HL-60/S4 treated with phorbol 12-myristate 13-acetate at 8.2 ng/mL for 4 days and 3 days (cell line): ENCODE measurements at regions not wholly inside any gene's neighbourhood (a gene's known extent, or its start where the extent isn't known, plus 50 kb on each side); places are given as distances from the start of the nearest gene placed in this dataset.
"Not testable (repeated sequence)": the region's sequence is repeated elsewhere in the genome, so short reads cannot be mapped to it uniquely, and the experiment has no call there.

Experiments
- in situ Hi-C: fragments of 300-500 bp; cut with MboI; formaldehyde crosslinking; loops from 2 replicates; pipeline ENCODE4 v1.15.0; 2022; ENCODE audit warnings: low sequenced_read_pairs

- in situ Hi-C loops: no loop called here
These were observed 205.0 kb upstream of the EPHA4 start for GRCh38 chr2:221777119-221777518.

- in situ Hi-C loops: no loop called here
These were observed 203.0 kb upstream of the EPHA4 start for GRCh38 chr2:221775096-221775495.

DNA sequence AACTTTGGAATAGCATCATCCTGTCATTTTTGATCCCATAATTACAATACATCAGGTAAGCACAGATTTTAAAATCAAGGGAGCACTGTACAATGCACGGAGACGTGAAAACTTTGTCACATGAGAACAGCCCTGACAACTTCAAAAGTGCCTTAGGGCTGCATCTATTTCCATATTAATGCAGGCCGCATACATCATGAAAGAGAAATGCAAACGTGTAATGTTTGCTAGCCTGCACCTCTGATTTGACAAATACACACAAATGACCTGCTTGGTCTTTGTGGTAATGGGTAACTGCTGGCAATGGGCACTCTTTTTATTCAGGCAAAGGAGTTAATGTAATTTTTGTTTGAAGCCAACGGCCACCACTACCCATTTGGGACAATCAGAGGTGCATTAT is 202.0 kb upstream of the EPHA4 start:
- in situ Hi-C loops: no loop called here

DNA sequence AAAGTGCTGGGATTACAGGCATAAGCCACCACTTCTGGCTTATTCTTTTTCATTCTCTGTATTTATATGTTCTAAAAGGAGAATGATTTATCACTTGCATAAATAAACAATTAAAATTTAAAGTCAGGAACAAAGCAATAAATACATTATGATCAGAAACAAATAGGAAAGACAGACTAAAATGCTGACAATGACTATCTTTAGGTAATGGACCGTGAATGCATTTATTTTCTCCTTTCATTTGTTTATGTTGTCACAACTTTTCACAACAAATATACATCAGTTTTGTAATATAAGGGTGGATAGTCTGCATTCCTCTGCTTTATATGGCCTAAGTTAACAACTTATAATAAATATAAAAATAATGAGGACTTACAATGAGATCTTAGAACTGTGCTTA is 199.2 kb upstream of the EPHA4 start:
- in situ Hi-C loops: no loop called here

GRCh38 chr2:221767106-221768012 is 195.3 kb upstream of the EPHA4 start:
- in situ Hi-C loops: no loop called here

DNA sequence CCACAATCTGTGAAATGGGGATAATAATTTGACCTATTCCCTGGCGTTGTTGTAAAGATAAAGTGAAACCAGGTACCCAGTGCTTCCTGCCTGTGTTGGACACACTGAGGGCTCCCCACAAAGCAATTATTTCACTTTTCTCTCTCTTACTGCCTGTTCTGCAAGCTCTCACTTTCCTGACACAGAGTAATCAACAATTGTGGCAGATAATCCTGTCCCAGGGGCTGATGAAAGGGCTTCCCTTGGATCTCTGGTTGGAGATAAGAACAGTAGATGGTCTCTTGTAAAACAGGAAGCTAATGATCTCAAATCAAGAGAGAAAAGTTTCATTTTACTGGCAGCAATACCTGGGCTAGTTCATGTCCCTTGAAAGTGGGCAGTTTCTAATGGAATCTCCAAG is 190.4 kb upstream of the EPHA4 start:
- in situ Hi-C loops: no loop called here

DNA sequence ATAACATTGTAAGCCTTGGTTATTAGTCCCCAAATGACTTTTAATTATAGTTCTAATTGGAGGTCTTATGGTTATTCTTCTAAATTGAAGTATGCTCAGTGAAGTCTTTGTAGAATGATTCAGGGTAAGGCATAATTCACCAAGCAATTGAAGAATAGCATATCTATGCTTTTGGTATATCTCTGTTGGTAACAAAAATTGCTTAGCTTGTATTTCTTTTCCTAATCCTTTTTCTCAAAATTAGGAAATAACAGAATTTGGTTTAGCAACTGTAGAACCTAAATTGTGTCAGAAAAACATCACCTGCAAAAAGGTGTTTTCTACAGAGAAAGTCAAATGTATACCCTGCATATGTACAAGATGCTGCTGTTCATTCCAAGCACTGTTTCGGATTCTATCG is 189.2 kb upstream of the EPHA4 start:
- in situ Hi-C loops: no loop called here

GRCh38 chr2:221758076-221758475 is 186.0 kb upstream of the EPHA4 start:
- in situ Hi-C loops: no loop called here

- in situ Hi-C loops: no loop called here
These were observed 181.3 kb upstream of the EPHA4 start for GRCh38 chr2:221753401-221753800.

GRCh38 chr2:221752781-221753180 is 180.7 kb upstream of the EPHA4 start:
- in situ Hi-C loops: no loop called here

GRCh38 chr2:221750316-221750715 is 178.2 kb upstream of the EPHA4 start:
- in situ Hi-C loops: no loop called here

DNA sequence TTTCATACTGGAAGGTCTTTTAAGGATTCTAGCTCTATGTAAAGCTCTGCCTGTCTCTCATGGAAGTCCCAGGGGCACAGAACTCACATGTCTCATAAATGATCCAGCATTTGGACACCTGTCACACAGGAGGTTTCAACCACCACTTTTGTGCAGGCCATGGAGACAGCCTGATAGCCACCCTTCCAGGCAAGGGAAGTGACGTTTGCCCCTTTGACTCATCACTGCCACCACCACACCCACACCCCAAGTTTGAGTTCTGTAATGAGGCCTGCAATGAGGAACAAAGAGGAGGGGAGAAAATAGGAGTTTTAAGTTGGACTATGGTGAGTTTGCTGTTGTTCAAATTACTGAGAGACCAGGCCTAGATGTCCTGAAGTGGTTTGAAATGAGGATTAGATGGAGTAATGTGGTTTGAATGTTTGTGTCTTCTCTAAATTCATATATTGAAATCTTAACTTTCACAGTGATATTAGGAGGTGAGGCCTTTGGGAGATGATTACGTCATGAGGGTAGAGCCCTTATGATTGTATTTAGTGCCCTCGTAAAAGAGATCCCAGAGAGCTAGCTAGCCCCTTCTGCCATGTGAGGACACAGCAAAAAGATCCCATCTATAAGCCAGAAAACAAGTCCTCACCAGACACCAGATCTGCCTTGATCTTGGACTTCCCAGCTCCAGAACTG is 175.3 kb upstream of the EPHA4 start:
- in situ Hi-C loops: no loop called here

DNA sequence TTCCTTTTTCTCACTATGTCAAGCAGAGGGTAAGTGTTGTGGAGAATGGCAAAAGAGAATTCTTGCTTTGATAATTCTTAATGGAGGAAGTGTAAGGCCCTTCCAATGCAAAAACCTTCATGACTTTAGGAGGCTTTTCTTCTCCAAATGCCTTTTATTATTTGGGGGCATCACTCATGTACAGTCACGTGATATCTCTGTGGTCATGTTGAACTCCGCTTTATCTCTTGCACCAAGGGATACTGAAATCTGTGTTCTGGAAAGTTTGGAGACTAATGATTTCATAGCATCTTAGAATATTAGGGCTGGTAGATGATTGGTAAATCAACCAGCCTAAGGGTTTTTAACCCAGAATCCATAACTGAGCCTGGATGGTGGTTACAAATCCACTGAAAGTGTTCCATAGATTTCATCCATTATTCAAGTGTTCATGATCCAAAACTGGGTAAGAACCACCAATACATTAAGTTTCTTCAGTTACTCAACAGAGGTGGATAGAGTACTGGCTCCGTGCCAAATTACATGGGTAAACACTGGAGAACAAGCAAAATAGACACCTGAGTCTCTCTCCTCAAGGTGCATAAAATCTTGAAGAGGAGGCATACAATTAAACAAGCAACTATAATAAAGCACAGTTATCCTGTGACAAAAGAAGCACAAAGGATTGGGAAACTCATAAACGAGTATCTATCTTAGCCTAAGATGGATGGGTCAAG is 169.6 kb upstream of the EPHA4 start:
- in situ Hi-C loops: no loop called here

GRCh38 chr2:221731432-221732145 is 159.5 kb upstream of the EPHA4 start:
- in situ Hi-C loops: no loop called here

DNA sequence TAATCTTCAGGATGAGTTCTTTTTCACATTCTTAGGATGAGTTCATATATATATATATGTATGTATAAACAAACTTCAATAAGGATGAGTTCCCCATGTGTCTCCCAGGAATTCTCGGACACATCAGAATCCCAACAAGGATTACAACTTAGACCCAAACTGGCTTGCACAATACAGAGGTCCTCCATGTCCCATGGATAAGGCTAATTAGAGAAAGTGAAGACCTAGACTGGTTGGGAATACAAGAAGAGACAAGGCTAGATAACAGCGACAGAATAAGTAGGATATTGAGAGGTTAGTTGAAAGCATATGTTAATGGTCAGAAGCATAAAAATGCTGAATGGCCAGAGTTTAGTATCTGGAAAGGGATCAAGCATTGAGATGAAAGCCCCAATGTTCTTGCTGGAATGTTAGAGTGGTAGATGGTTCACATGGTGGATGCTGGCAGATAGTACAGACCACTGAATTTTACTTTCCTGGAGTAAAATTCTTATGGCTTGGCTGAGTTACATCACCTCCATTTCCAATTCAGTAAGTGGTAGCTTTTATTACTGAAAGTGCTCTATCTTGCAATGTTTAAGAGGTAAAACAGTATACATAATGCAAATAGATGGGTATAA is 154.9 kb upstream of the EPHA4 start:
- in situ Hi-C loops: no loop called here

GRCh38 chr2:221724631-221725203 is 152.6 kb upstream of the EPHA4 start:
- in situ Hi-C loops: no loop called here

GRCh38 chr2:221724117-221724516 is 152.0 kb upstream of the EPHA4 start:
- in situ Hi-C loops: not testable (repeated sequence)

DNA sequence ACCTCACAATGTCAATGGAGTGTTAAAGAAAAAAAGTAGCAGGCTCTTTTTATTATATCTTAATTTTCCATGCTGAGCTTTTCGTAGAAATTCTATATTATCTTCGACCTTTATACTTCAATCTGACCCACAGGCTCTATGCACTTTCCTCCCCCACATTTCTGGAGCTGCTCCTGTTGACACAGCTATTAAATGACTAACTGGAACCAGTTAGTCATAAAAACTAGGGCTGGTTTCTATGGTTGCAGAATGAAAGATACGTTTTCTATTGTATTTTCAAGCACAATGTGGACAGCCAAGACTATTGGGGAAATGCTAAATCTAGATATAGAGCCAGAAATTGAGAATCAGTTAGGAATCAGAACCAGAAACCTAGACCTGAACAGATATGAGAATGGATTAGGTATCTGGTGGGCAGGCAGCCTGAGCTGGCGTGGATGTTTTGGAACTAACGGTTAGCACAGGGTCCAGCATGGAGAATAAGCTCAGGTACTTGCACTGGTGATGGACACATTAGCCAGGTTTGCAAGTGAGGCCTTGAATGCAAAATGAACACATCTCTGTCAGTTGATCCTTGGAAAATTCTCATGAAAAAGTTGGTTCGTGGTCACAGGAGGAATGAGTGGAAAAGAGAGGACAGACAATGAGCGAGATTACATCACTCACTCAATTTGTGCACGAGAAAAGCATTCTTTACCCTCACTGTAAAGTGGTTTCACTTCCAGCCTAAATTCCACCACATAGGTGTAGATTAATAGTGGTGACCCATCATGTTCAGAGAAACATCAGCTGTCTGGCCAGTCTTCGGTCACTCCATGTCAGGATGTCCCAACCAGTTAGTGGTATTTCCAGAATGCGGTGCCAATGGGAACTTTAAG is 144.6 kb upstream of the EPHA4 start:
- in situ Hi-C loops: no loop called here

DNA sequence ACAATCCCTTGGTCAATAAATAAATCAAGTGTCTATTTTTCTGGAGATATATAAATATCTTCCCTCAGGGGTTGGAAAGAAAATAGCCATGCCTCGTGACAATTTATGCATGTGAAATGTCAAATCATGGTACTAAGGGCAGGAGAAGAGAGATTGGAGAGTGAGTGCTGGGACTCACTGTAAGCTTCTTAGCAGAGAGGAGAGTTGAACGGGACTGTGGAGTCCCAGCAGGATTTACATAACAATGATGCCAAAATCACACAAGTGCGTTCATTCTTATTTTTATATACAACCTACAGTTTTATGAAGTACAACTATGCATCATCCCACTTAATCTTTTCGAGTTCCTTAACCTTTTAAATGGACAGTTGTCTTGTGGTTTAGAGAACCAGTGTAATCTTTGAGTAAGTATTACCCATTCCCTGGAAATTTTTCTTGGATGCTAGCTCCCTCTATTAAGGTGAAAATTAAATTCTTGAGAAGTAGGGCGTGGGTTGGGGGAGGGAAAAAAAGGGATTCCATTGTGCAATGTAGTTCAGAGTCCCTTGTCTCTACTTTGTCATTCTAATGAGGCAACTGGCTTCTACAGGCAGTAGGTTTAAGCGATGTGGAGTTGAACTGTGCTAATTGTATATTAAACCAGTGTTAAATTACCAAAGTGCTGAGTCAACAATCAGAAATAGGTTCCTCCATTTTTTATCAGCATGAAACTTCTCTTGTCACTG is 143.6 kb upstream of the EPHA4 start:
- in situ Hi-C loops: no loop called here
